B cell (primary cell): ENCODE measurements at regions not wholly inside any gene's neighbourhood (a gene's known extent, or its start where the extent isn't known, plus 50 kb on each side); places are given as distances from the start of the nearest gene placed in this dataset.

Experiments
- ATAC-seq: fragments of 200-7000 bp; cut with Tn5 transposase; one replicate; pipeline ENCODE4 v1.10.0; 2021; ENCODE audit warnings: low read depth, mild to moderate bottlenecking, moderate number of reproducible peaks, moderate library complexity
- CTCF ChIA-PET: fragments of 350-600 bp; sonication (Branson Sonifier 250); formaldehyde crosslinking; loops from one replicate; lab custom pipeline; 2021; ENCODE audit warnings: antibody characterized with exemption, inconsistent platforms; lab: Charles Lee
- POLR2A ChIA-PET: fragments of 350-600 bp; sonication (Branson Sonifier 250); formaldehyde crosslinking; loops from one replicate; lab custom pipeline; 2021; ENCODE audit warnings: antibody characterized with exemption; lab: Charles Lee
- DNase-seq: peaks from one replicate; pipeline ENCODE4 v3.0.0; 2013
- H2AFZ ChIP-seq: 2 replicates; pipeline ENCODE4 v1.6.1; 2012; ENCODE audit warnings: mild to moderate bottlenecking, low read depth, low read length; ENCODE audit not compliant: insufficient read depth, poor library complexity, severe bottlenecking
- H3K27ac ChIP-seq, 2 donors: 1 replicate in 1 of 2; 2 replicates in 1 of 2; pipeline ENCODE4 v1.5.1; 2012 to 2013; ENCODE audit warnings: low read length in 2 of 2, mild to moderate bottlenecking in 2 of 2, moderate library complexity in 1 of 2
- H3K27me3 ChIP-seq, 4 experiments: fragments of 200-600 bp in 1 of 4; sonication (generic) in 1 of 4; replicated peaks in 1 of 4; 1 replicate in 2 of 4; 2 replicates in 2 of 4; pipeline versions ENCODE4 v1.6.1 to v1.7.0; 2013 to 2016; ENCODE audit warnings: low read length in 3 of 4, mild to moderate bottlenecking in 2 of 4, mixed read lengths in 1 of 4, moderate library complexity in 1 of 4; ENCODE audit not compliant: insufficient read depth in 4 of 4, control insufficient read depth in 3 of 4; ENCODE audit errors: control extremely low read depth in 1 of 4
- H3K36me3 ChIP-seq, 2 experiments: replicated peaks in 1 of 2; 1 replicate in 1 of 2; 2 replicates in 1 of 2; pipeline versions ENCODE4 v1.6.1 to v1.7.1; 2013; ENCODE audit warnings: low read length in 1 of 2; ENCODE audit not compliant: insufficient read depth in 2 of 2, control insufficient read depth in 1 of 2; ENCODE audit errors: control extremely low read depth in 1 of 2, extremely low read depth in 1 of 2
- H3K4me1 ChIP-seq, 2 donors: fragments of 200-600 bp in 1 of 2; sonication (generic) in 1 of 2; 1 replicate in 1 of 2; 2 replicates in 1 of 2; pipeline versions ENCODE4 v1.5.1 to v1.6.1; 2013 to 2017; ENCODE audit warnings: low read length in 2 of 2; ENCODE audit not compliant: control insufficient read depth in 2 of 2, insufficient read depth in 2 of 2
- H3K4me2 ChIP-seq: replicated peaks from 2 replicates; pipeline ENCODE3; 2012; ENCODE audit warnings: mild to moderate bottlenecking, low read depth, low read length; ENCODE audit not compliant: poor library complexity, severe bottlenecking
- H3K4me3 ChIP-seq, 5 experiments: fragments of 200-600 bp in 1 of 5; sonication (generic) in 1 of 5; 1 replicate in 3 of 5; 2 replicates in 2 of 5; pipeline versions ENCODE4 v1.5.1 to v1.7.0; 2011 to 2016; ENCODE audit warnings: low read length in 4 of 5, mild to moderate bottlenecking in 4 of 5, low read depth in 2 of 5, control low read depth in 1 of 5, moderate library complexity in 1 of 5; ENCODE audit not compliant: insufficient read depth in 1 of 5; ENCODE audit errors: control extremely low read depth in 1 of 5, extremely low read depth in 1 of 5
- H3K79me2 ChIP-seq: fragments of 200-600 bp; sonication (generic); one replicate; pipeline ENCODE4 v1.6.0; 2016; ENCODE audit warnings: low read length; ENCODE audit not compliant: control insufficient read depth, insufficient read depth
- H3K9ac ChIP-seq: fragments of 200-600 bp; sonication (generic); 2 replicates; pipeline ENCODE4 v1.6.1; 2017; ENCODE audit warnings: mild to moderate bottlenecking, low read length, moderate library complexity
- H3K9me3 ChIP-seq, 3 donors: one replicate each; pipeline versions ENCODE4 v1.6.1 to v1.7.1; 2013; ENCODE audit warnings: low read length in 2 of 3; ENCODE audit not compliant: control insufficient read depth in 2 of 3, insufficient read depth in 1 of 3; ENCODE audit errors: control extremely low read depth in 1 of 3
- H4K20me1 ChIP-seq: 2 replicates; pipeline ENCODE4 v1.6.0; 2012; ENCODE audit warnings: mild to moderate bottlenecking, low read length; ENCODE audit not compliant: insufficient read depth, control insufficient read depth, poor library complexity, severe bottlenecking
- H3K27ac Mint-ChIP-seq: one replicate; pipeline ENCODE4 v1.8.0; 2021; ENCODE audit warnings: mixed read lengths
- H3K27me3 Mint-ChIP-seq: one replicate; pipeline ENCODE4 v1.8.0; 2021; ENCODE audit warnings: mixed read lengths
- H3K4me1 Mint-ChIP-seq: one replicate; pipeline ENCODE4 v1.8.0; 2021; ENCODE audit warnings: mixed read lengths
- H3K4me3 Mint-ChIP-seq: one replicate; pipeline ENCODE4 v1.8.0; 2021; ENCODE audit warnings: mixed read lengths
- H3K9me3 Mint-ChIP-seq: one replicate; pipeline ENCODE4 v1.8.0; 2022; ENCODE audit warnings: mixed read lengths; ENCODE audit not compliant: insufficient read depth
- CTCF ChIP-seq: fragments of 200-600 bp; IDR thresholded peaks from one replicate; pipeline ENCODE4 v1.8.0; 2022; ENCODE audit warnings: antibody characterized with exemption, mild to moderate bottlenecking
- EZH2 ChIP-seq: IDR thresholded peaks from 2 replicates; pipeline ENCODE4 v1.6.1; 2012; ENCODE audit warnings: borderline replicate concordance, low read depth, mild to moderate bottlenecking, moderate library complexity, low read length; ENCODE audit not compliant: insufficient read depth, poor library complexity, severe bottlenecking
- WGBS: methylation state at CpG from one replicate; pipeline ENCODE4 v1.1.5; 2013; ENCODE audit warnings: missing lambda C conversion rate; ENCODE audit not compliant: insufficient coverage; 5-methylcytosine and 5-hydroxymethylcytosine counted together
- intact Hi-C: fragments of 100-400 bp; cut with micrococcal nuclease; formaldehyde crosslinking; loops from one replicate; pipeline ENCODE4 v1.10.0; 2022

- ATAC-seq (peak; percentile 29), DNase-seq (peak; percentile 53)
- WGBS, result 50% methylated on average over 4 of the region's 4 CpGs
- Mint-ChIP-seq H3K27me3 (no peaks in the 10 kb centered on the region), H3K4me3 (peak overlapping the region; percentile 42), H3K9me3 (no peaks in the 10 kb centered on the region), H3K4me1 (peaks cover 53% of the 10 kb centered on the region), H3K27ac (peak overlapping the region; percentile 76)
- Histone ChIP-seq H3K27ac (peak overlapping the region; percentile 48 to 75), H2AFZ (peak overlapping the region; percentile 7), H3K27me3 (no peaks in the 10 kb centered on the region), H3K9me3 (peaks cover 0 to 2% (median 0%) of the 10 kb centered on the region in 3 donors), H4K20me1 (no peaks in the 10 kb centered on the region), H3K4me1 (peaks cover 35 to 39% of the 10 kb centered on the region in 2 donors), H3K36me3 (no peaks in the 10 kb centered on the region), H3K4me3 (no peak overlapping the region), H3K9ac (no peak overlapping the region), H3K79me2 (peaks cover 36% of the 10 kb centered on the region), H3K4me2 (peak overlapping the region; percentile 31)
- POLR2A ChIA-PET, result no interaction called here
- TF ChIP-seq CTCF (no peak), EZH2 (no peak)
- CTCF ChIA-PET, result interaction anchor here (0.9 to 1.5 kb wide), 3 partner anchors 12 to 17 kb away, joined by 3 to 5 read pairs (median 4); no protein-coding TSS in a partner anchor
- intact Hi-C loops, result no loop called here
Observed at GRCh38 chr1:148385371-148386030, 97.6 kb downstream of the PPIAL4G start.

GRCh38 chr1:148383966-148384365, 99.1 kb downstream of the PPIAL4G start:
- H3K4me1 ChIP-seq, result peaks cover 35 to 37% of the 10 kb centered on the region in 2 donors
- H3K27ac Mint-ChIP-seq, result no peak overlapping the region
- H3K9me3 Mint-ChIP-seq, result no peaks in the 10 kb centered on the region
- ChIA-PET POLR2A (no interaction called here), CTCF (interaction anchor here (1.8 kb wide), 2 partner anchors 10 to 12 kb away, joined by 7 read pairs; no protein-coding TSS in a partner anchor)
- H3K4me2 ChIP-seq, result no peak overlapping the region
- H3K9ac ChIP-seq, result no peak overlapping the region
- no peak overlapping the region for H3K4me3 ChIP-seq
- no peak overlapping the region for H3K4me3 Mint-ChIP-seq
- peaks cover 0 to 2% (median 0%) of the 10 kb centered on the region in 3 donors for H3K9me3 ChIP-seq
- TF ChIP-seq CTCF, result no peak
- no peak for TF ChIP-seq EZH2
- no peak overlapping the region for H2AFZ ChIP-seq
- intact Hi-C loops, result no loop called here
- no peaks in the 10 kb centered on the region for H4K20me1 ChIP-seq
- H3K27me3 ChIP-seq, result peaks cover 0 to 5% (median 0%) of the 10 kb centered on the region in 4 experiments
- H3K4me1 Mint-ChIP-seq, result peaks cover 57% of the 10 kb centered on the region
- H3K36me3 ChIP-seq, result no peaks in the 10 kb centered on the region
- peaks cover 7% of the 10 kb centered on the region for H3K27me3 Mint-ChIP-seq
- H3K79me2 ChIP-seq, result peaks cover 36% of the 10 kb centered on the region
- DNase-seq (no peak), ATAC-seq (no peak)
- WGBS, result 100% methylated on average over 2 of the region's 5 CpGs
- no peak overlapping the region for H3K27ac ChIP-seq
